ENCODE measurements at regions not wholly inside any gene's neighbourhood (a gene's known extent, or its start where the extent isn't known, plus 50 kb on each side); places are given as distances from the start of the nearest gene placed in this dataset.

DNA sequence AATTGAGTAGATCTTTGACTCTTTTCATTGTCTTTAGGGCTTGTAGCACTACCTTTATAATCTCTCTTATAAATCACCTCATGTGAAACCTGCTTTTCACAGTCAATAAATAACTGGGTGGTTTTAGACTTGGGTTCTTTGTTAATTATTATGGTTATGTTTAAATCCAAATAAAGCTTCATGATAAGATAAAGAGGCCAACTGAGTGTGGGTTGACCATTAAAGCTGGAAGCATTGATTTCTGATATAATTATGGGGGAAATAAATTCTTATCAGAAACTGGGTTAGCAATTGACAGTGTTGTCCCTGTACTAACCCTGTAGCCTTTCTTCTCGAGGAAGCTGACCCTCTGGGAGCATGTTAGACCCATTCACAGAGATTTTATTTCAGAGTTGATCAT is 384.7 kb upstream of the LCORL start:
- DNase-seq = no peak

DNA sequence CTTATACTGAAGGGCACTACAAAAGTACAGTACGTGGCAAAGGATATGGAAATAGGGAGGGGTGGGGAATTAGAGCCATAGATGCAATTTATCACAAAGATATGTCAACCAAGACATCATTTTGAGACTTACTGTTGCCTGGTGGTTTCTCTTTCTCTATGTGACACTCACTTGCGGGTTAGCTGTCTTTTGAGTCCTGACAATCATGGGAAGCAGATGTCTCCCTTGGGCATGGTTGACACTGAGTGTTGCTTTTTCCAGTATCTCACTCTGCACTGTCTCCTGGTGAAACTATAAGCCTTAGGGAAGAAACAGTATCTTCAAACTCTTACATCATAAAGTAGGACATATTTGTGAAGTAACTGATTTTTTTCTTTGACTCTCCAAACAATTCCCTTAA is 383.5 kb upstream of the LCORL start:
- no peak for DNase-seq

DNA sequence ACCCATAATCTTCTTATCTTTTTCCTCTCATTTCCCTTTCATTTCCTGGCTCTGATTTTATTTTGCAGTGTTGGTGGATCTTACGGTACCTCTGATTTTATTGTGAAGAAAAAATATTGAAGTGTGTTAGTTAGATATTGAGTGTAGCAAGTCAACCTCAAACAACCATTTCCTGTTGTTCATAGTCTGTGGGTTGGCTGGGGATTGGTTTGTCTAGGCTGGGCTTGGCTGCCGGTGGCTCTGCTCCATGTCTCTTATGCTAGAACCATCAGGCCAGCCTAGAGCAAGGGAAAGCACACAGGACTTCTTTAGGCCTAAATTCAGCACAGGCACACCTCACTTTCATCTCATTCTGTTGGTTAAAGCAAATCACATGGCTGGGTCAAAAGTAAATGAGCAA is 383.1 kb upstream of the LCORL start:
- no peak for DNase-seq

DNA sequence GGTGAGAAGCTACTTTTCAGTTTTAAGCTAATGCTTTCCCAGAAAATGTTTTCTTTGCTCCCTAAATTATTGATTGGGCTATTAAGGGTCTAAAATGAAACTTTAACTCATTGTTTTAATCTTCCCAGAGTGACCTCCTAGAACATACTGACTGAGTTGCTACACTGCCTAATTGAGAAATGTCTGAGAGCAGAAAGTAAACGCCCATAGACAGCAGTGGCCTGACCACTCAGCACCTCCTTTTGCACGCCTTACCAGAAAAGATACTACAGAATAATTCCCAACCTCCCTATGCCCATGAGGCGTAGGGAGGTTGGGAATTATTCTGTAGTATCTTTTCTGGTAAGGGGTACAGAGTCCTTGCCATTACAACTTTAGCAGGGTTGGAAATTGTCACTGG is 381.8 kb upstream of the LCORL start:
- DNase-seq = no peak

DNA sequence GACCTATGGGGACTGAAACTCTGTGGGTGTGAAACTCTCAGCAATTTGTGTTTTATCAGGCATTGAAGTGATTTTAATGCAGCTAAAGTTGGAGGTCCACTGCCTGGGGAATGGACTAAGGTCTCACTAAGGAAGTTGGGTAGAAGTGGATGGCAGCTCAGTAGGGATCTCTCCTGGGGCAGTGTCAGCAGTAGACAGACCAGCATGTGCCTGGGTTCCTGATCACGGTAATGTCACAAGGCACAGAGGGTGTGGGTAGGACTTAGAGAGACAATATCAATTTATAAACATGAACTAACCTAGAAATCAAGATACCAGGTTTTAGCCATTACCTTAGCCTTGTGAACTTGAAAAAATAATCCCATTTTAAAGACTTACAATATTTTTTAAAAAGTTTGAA is 380.3 kb upstream of the LCORL start:
- DNase-seq = no peak

- no peak for DNase-seq
Observed at GRCh38 chr4:18401425-18401824, 379.9 kb upstream of the LCORL start.

DNA sequence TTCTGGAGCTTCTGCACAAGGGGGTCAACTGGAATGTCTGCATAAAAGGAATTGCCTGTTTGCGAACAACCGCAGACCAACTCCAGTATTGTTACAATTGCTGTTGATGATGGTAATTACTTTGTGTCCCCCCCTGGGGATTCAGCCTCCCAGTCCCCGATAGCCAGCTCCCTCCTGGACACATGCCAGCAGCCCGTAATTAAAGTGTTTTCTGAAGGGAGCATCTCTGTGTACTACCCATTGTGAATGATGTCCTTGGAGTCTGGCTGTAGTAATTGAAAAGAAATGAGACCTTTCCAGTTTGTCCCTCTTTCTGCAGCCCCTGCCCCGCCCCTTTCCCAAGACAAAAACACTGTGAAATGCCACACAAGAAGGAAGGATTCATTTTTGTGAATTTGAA is 377.1 kb upstream of the LCORL start:
- DNase-seq = no peak

- no peak for DNase-seq
Observed at GRCh38 chr4:18397681-18398390, 376.3 kb upstream of the LCORL start.

GRCh38 chr4:18394656-18395055 is 373.1 kb upstream of the LCORL start:
- no peak for DNase-seq

DNA sequence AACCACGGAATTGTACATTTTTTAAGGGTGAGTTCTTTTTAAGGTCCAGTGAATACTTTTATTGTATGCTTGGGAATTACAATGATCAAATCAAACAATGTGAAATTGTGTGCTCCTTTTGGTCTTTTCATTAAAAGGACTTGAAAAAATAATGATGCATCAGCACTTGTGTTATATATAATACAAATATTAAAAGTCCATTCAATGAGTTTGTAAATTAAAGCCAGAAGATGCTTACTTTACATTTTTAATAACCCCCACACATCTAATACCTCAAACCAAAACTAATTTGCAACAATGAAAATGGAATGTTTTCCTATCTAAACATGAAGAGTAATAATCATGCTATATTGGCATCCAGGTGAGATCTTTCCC is 369.8 kb upstream of the LCORL start:
- no peak for DNase-seq

DNA sequence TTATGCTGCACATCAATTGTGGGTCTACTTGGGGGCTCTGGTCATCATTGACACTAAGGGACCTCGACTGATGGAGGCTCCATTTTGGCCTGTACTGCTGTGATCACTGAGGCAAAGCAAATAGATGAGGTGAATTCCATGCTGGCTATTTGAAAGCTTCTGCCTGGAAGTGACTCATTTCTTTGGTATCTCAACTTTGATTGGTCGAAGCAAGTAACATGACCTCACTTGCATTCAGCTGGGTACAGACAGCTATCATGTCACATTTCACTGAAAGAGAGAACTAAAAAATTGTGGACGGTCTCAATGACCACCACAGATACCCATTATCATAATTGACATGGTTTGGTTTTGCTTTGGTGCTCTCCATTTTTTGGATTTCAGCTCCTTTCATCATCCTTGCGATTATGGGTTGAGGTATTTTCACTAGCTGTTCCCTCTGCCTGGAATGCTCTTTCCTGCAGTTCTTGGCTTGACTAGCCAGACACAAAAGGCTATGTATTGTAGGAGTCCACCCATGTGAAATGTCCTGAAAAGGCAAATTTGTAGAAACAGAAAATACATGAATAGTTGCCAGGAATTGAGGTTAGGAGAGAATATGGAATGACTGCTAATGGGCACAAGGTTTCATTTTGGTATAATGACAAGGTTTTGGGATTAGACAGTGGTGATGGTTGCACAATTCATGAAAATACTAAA is 369.2 kb upstream of the LCORL start:
- no peak for DNase-seq

DNA sequence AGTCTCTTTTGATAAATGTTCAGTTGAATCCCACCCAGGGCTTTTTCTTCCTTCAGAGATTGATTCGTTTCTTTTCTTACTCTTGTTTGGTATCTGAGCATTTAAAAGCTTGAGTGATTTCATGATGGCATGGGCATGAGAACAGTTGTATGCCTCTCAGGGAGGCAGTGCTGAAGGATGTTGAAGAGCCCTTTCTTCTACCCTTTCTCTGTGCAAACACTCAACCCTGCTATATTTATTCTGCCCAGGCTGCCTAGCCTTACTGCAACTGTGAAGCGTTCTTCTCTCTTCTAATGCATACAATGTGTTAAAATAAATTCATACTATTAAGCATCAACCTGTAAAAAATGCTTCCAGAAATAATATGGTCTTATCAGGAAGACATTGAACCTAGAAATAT is 367.6 kb upstream of the LCORL start:
- no peak for DNase-seq

GRCh38 chr4:18388039-18388438 is 366.5 kb upstream of the LCORL start:
- no peak for DNase-seq

DNA sequence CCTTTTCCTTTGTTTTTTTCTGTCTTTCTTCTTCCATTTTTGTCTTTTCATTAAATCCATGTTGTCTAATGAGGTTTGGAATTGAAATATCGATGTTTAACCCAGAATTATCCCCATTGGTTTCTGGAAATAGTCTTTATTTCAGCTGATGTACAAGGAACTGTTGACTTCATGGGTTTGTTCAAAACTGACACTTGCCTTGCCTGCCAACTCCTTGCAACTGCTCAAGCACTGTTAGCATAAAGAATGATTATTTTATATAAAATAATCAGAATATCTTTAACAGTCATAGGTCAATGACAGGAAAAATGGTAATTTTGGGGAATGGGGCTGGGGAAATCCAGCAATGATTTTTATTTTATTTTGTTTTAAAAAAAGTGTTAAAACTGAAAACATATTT is 359.6 kb upstream of the LCORL start:
- DNase-seq = no peak

- DNase-seq = no peak
Observed at GRCh38 chr4:18369561-18369960, 348.0 kb upstream of the LCORL start.

GRCh38 chr4:18366892-18367291 is 345.3 kb upstream of the LCORL start:
- no peak for DNase-seq

GRCh38 chr4:18366136-18366535 is 344.6 kb upstream of the LCORL start:
- no peak for DNase-seq

GRCh38 chr4:18343581-18343980 is 322.0 kb upstream of the LCORL start:
- DNase-seq = no peak

- no peak for DNase-seq
Observed at GRCh38 chr4:18342847-18343246, 321.3 kb upstream of the LCORL start.

DNA sequence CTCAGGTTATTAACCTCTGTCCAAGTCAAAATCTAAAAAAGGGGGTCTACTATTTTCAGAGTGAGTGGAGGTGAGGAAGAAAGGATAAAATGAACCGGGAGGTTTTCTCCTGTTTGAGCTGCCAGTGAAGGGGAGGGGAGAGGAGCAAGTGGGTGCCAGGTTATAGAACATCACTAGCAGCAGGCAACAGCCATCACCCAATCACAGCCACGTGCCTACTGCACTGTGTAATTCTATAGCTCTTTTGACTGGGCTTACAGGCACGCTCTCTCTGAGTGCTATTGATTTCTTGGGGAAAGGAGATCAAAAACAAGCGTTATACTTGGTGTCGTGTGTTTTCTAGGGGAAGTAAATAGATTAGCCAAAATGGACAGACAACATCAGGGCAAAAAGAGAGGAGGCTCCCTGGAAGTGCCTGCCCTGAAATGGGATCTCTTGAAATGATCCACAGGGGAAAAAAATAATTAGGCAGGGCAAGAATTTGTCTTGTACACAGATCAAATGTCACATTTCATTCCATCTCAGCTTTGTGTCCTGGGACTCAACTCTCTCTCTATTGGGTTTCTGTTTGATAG is 300.5 kb upstream of the LCORL start:
- DNase-seq = no peak

GRCh38 chr4:18319431-18319830 is 297.9 kb upstream of the LCORL start:
- DNase-seq = no peak

GRCh38 chr4:18318682-18319388 is 297.3 kb upstream of the LCORL start:
- no peak for DNase-seq

DNA sequence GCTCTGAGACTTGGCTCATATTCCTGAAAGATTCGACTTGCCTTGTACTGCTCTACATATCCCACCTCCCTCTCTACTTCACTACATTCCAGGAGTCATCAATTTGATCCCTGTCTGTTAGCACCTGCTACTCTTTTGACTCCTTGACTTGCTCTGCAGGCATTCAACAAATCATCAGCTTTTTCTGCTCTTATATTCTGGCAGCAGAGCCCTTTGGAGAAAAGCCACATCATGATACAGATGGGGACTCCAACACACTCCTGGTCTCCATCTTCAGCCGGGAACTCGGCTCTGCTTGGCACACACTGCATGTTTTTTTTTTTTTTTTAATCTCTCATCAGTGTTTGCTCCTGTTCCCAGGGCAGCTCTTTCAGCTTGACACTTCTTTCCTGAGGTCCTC is 293.2 kb upstream of the LCORL start:
- DNase-seq = no peak

- no peak for DNase-seq
Observed at GRCh38 chr4:18297684-18298083, 276.1 kb upstream of the LCORL start.

All from effector CD4-positive, alpha-beta T cell (primary cell).